ENCODE measurements at regions not wholly inside any gene's neighbourhood (a gene's known extent, or its start where the extent isn't known, plus 50 kb on each side); places are given as distances from the start of the nearest gene placed in this dataset.

GRCh38 chr3:27628026-27628750 lies 93.9 kb downstream of the EOMES start:
- Histone ChIP-seq H4K20me1 (ENCODE audit: low read depth, low read length) (no peaks in the 10 kb centered on the region), H3K4me3 (ENCODE audit: insufficient read depth, low read length, poor library complexity, severe bottlenecking) (no peak overlapping the region), H3K9ac (ENCODE audit: low read length) (no peak overlapping the region), H2AFZ (ENCODE audit: low read depth, low read length, severe bottlenecking) (no peak overlapping the region), H3K9me2 (replicated peaks; ENCODE audit: insufficient read depth, low read length) (no peaks in the 10 kb centered on the region), H3K9me3 (ENCODE audit: insufficient read depth, low read length) (no peaks in the 10 kb centered on the region), H3K36me3 (ENCODE audit: low read length) (no peaks in the 10 kb centered on the region), H3F3A (ENCODE audit: insufficient read depth) (no peaks in the 10 kb centered on the region), H3K79me2 (ENCODE audit: insufficient read depth, low read length) (no peaks in the 10 kb centered on the region), H3K27me3 (ENCODE audit: low read length) (no peaks in the 10 kb centered on the region), H3K4me2 (ENCODE audit: low read depth, low read length, poor library complexity, severe bottlenecking) (no peak overlapping the region), H3K27ac (ENCODE audit: low read depth, low read length) (no peak overlapping the region)
- TF ChIP-seq EZH2phosphoT487 (conservative IDR thresholded peaks at IDR 0.05; ENCODE audit: low read length): no peak

DNA sequence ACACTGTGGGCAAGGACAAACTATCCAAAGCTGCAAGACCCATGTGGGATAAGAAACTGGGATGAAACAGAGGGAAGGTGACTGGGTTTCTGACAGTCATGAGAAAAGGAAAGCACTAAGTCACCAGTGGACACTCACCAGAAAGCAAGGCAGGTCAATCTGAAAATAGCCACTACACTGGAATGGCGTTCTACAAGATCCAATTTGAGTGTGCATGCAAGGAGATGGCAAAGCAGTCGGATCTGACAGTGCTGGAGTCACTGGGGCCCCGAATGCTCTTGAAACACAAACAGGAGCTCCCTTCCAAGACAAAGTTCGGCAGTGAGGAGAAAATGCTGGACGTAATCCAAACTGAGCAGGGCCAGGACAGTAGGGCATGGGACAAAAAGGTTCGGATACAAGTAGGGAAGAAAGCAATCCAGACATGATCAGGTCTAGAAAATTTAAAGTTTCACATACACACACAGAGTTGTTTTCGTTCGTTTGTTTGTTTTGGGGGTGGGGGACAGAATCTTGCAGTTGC lies 95.5 kb downstream of the EOMES start:
- no peak for TF ChIP-seq CTCF (IDR thresholded peaks at IDR 0.05; ENCODE audit: insufficient read depth, low read length, poor library complexity, severe bottlenecking)
- no peak for TF ChIP-seq EZH2phosphoT487 (conservative IDR thresholded peaks at IDR 0.05; ENCODE audit: low read length)
- Histone ChIP-seq H3K4me2 (ENCODE audit: low read depth, low read length, poor library complexity, severe bottlenecking) (no peak overlapping the region), H3K9me3 (ENCODE audit: insufficient read depth, low read length) (no peaks in the 10 kb centered on the region)

DNA sequence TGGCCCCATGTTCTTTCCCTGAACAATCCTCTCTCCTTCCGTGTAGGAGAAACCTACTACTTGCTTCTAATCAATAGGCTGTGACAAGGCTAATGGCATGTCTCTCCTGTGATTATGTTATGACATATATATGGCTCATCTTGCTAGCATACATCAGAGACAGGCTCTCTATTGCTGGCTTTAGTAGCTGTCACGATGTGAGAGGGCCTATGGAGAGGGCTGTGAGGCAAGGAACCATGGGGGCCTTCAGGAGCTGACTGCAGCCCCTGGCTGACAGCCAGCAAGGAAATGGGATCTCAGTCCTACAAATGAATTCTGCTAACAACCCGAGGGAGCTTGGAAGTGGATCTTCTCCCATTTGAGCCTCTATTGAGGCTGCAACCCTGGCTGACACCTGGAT lies 96.3 kb downstream of the EOMES start:
- H3K9me3 ChIP-seq (ENCODE audit: insufficient read depth, low read length): no peaks in the 10 kb centered on the region
- H3K79me2 ChIP-seq (ENCODE audit: insufficient read depth, low read length): no peaks in the 10 kb centered on the region
- TF ChIP-seq CTCF (IDR thresholded peaks at IDR 0.05; ENCODE audit: insufficient read depth, low read length, poor library complexity, severe bottlenecking) (no peak), EZH2phosphoT487 (conservative IDR thresholded peaks at IDR 0.05; ENCODE audit: low read length) (no peak)
- no peaks in the 10 kb centered on the region for H3K27me3 ChIP-seq (ENCODE audit: low read length)
- H3K9me2 ChIP-seq (replicated peaks; ENCODE audit: insufficient read depth, low read length): no peaks in the 10 kb centered on the region
- no peaks in the 10 kb centered on the region for H3F3A ChIP-seq (ENCODE audit: insufficient read depth)
- no peak overlapping the region for H3K4me2 ChIP-seq (ENCODE audit: low read depth, low read length, poor library complexity, severe bottlenecking)
- no peak overlapping the region for H2AFZ ChIP-seq (ENCODE audit: low read depth, low read length, severe bottlenecking)
- no peaks in the 10 kb centered on the region for H4K20me1 ChIP-seq (ENCODE audit: low read depth, low read length)
- no peak overlapping the region for H3K4me3 ChIP-seq (ENCODE audit: insufficient read depth, low read length, poor library complexity, severe bottlenecking)
- H3K9ac ChIP-seq (ENCODE audit: low read length): no peak overlapping the region
- no peak overlapping the region for H3K27ac ChIP-seq (ENCODE audit: low read depth, low read length)
- no peaks in the 10 kb centered on the region for H3K36me3 ChIP-seq (ENCODE audit: low read length)

More for the DNA sequence above, 95.5 kb downstream of the EOMES start:
- Histone ChIP-seq H2AFZ (ENCODE audit: low read depth, low read length, severe bottlenecking) (no peak overlapping the region), H4K20me1 (ENCODE audit: low read depth, low read length) (no peaks in the 10 kb centered on the region), H3F3A (ENCODE audit: insufficient read depth) (no peaks in the 10 kb centered on the region), H3K27ac (ENCODE audit: low read depth, low read length) (no peak overlapping the region), H3K9ac (ENCODE audit: low read length) (no peak overlapping the region), H3K9me2 (replicated peaks; ENCODE audit: insufficient read depth, low read length) (no peaks in the 10 kb centered on the region), H3K36me3 (ENCODE audit: low read length) (no peaks in the 10 kb centered on the region), H3K79me2 (ENCODE audit: insufficient read depth, low read length) (no peaks in the 10 kb centered on the region), H3K27me3 (ENCODE audit: low read length) (no peaks in the 10 kb centered on the region), H3K4me3 (ENCODE audit: insufficient read depth, low read length, poor library complexity, severe bottlenecking) (no peak overlapping the region)

- H3K9ac ChIP-seq (ENCODE audit: low read length): no peak overlapping the region
- no peaks in the 10 kb centered on the region for H3K79me2 ChIP-seq (ENCODE audit: insufficient read depth, low read length)
- H3F3A ChIP-seq (ENCODE audit: insufficient read depth): no peaks in the 10 kb centered on the region
- no peaks in the 10 kb centered on the region for H3K9me2 ChIP-seq (replicated peaks; ENCODE audit: insufficient read depth, low read length)
- no peaks in the 10 kb centered on the region for H3K9me3 ChIP-seq (ENCODE audit: insufficient read depth, low read length)
- no peak overlapping the region for H3K4me2 ChIP-seq (ENCODE audit: low read depth, low read length, poor library complexity, severe bottlenecking)
- TF ChIP-seq CTCF (IDR thresholded peaks at IDR 0.05; ENCODE audit: insufficient read depth, low read length, poor library complexity, severe bottlenecking): no peak
- no peak for TF ChIP-seq EZH2phosphoT487 (conservative IDR thresholded peaks at IDR 0.05; ENCODE audit: low read length)
- H3K27me3 ChIP-seq (ENCODE audit: low read length): no peaks in the 10 kb centered on the region
- H3K36me3 ChIP-seq (ENCODE audit: low read length): no peaks in the 10 kb centered on the region
- H2AFZ ChIP-seq (ENCODE audit: low read depth, low read length, severe bottlenecking): no peak overlapping the region
- H4K20me1 ChIP-seq (ENCODE audit: low read depth, low read length): no peaks in the 10 kb centered on the region
- no peak overlapping the region for H3K4me3 ChIP-seq (ENCODE audit: insufficient read depth, low read length, poor library complexity, severe bottlenecking)
- H3K27ac ChIP-seq (ENCODE audit: low read depth, low read length): no peak overlapping the region
Observed at GRCh38 chr3:27623085-27623753, 98.9 kb downstream of the EOMES start.

All from SU-DHL-6 (cell line).